NCI-H1092 treated with DMSO at 0.1 percent for 48 hours (cell line): ENCODE measurements at regions not wholly inside any gene's neighbourhood (a gene's known extent, or its start where the extent isn't known, plus 50 kb on each side); places are given as distances from the start of the nearest gene placed in this dataset.

ENCODE experiments used
- DNase-seq: peaks from one replicate; lab custom pipeline; 2025; lab: John Stamatoyannopoulos, UW

DNA sequence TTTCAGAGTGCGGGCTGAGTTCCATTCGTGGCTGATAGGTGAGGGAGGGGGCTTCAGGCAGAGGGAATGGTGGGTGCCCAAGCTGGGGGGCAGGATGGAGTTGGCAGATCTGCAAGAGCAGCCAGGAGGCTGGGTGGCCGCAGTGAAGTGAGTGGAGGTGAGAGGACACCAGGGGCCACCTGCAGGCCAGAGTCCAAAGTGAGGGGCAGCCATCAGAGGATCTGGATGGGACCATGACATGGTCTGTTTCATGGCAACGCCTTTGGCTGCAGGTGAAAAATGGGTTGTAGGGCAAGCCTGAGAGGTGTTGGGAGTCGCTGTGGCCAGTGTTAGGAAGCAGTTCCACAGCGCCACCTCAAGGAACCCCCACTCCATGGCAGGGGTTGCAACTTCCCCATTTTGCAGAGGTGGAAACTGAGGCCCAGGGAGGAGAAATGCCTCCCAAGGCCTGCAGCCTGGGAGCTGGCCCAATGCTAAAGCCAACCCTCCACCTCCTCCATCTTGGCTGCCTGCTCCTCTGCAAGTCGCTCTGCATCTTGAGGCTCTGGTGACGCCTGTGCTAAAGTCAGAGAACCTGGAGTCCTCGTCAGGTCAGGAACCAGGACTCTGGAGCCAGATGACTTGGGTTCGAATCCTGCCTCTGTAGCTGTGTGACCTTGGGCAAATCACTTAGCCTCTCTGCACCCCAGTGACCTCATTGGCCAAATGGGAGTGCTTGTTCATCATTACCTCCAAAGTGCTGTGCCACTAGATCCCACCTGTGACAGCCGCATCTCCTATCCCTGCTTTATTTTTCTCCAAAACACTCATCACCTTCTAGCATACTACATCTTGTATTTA, 153.8 kb downstream of the CEBPB start:
- no peak for DNase-seq

DNA sequence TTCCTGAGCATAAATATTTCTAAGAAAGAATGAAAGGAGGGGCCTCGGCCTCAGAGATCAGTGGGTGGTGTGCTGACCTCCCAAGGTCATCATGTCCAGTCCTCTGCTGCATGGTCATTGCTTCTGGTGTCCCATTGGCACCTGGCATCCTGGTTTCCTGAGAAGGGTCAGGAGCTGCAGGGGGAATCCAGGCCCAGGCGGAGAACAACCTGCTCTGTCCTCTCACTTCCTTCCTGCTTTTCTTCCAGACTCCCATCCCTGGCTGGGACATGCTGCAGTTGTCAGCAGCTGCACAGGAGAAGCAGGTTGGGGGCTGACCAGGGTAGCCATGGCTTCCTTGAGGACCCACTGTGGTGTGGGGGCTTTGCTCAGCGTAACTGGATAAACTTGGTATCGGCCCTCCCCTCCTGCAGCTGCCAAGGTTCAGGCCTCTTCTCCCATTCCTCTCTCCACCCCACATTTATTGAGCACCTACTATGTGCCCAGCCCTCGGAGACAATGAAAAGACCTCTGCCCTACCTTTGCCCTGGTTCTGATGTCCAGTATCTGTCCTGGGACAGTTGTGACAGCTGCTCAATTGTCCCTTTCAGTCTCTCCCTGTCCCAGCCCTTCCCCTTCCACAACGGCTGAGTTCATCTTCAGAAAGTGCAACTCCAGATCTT, 155.2 kb downstream of the CEBPB start:
- DNase-seq: no peak

- DNase-seq: peak; percentile 82
Measured at GRCh38 chr20:50346374-50347283, 156.0 kb downstream of the CEBPB start.

DNA sequence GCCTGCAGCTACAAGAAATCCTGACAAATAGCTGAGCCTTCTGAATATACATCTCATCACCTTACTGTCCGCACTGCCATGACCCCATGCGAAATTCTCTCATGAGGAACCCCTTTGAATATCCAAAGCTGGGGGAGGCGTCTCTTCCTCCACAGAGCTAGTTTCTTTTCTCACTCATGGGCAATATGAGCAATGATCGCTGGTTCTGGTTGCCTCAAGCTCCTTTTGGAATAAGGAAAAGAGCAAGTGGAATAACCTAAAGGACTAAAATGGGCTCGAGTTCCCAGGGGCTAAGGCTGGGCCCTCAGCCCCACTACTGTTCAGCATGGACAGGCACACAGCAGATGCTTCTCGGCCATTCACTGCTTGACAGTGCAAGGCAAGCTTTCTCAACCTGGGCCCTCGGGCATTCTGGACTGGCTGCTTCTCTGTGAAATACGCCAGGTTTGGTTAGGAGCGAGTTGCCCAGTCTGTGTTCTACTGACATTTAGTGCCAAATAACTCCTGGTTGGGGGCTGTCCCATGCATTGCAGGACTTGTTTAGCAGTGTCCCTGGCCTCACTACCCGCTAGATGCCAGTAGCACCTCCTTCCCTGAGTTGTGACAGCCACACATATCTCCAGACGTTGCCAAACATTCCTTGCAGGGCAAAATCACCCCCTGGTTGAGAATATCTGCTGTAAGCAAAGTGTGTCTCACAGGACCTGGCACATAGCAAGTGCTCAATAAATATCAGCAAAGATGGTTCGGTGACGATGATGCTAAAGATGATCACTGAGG, 156.8 kb downstream of the CEBPB start:
- no peak for DNase-seq

- no peak for DNase-seq
Measured at GRCh38 chr20:50348096-50348495, 157.5 kb downstream of the CEBPB start.

- no peak for DNase-seq
Measured at GRCh38 chr20:50350510-50351249, 159.5 kb upstream of the PTPN1 start.

DNA sequence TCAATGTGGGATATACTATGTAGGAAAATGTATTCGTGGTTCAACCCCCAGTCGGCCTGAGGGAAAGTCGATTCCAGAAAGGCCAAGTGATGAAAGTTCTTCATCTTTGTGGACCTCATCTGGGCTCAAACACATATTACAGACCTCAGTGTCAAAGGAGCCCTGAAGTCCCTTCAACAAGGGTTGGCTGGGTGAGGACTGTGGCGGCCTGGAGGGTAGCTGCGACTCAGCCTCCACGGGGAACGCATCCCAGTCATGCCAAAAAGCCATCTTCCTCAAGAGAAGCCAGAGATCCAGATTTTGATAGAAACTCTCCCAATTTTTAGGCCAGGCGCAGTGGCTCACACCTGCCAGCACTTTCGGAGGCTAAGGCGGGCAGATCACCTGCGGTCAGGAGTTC, 158.6 kb upstream of the PTPN1 start:
- DNase-seq: no peak

DNA sequence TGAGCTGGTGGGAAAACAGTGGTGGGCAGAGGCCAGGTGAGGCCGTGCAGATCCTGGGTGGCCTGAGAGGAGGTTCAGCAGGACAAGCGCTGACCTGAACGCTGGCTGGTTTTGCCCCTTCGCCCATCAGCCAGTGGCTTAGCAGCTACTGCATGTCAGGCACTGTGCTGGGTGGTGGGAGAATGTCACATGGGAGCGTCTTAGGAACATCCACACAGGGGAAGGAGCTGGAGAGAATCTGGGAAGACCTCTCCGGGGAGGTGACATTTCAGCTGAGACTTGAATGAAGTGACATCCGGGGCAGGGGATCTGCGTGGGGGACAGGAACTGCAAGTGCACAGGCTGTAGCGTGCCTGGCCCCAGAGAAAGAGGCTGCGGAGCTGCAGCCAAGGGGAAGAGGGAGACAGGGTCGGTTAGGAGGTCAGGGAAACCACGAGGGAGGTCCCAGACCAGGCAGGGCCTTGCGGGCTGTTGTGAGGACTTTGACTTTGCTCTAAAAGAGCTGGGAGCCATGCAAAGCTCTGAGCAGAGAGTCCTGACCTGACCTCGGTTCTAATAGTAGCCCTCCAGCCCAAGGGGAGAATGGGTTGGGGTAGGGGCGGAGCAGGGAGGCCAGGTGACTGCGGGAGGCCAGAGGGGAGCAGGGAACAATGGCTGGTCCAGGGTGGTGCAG, 156.8 kb upstream of the PTPN1 start:
- no peak for DNase-seq

GRCh38 chr20:50354721-50355589, 155.2 kb upstream of the PTPN1 start:
- no peak for DNase-seq

DNA sequence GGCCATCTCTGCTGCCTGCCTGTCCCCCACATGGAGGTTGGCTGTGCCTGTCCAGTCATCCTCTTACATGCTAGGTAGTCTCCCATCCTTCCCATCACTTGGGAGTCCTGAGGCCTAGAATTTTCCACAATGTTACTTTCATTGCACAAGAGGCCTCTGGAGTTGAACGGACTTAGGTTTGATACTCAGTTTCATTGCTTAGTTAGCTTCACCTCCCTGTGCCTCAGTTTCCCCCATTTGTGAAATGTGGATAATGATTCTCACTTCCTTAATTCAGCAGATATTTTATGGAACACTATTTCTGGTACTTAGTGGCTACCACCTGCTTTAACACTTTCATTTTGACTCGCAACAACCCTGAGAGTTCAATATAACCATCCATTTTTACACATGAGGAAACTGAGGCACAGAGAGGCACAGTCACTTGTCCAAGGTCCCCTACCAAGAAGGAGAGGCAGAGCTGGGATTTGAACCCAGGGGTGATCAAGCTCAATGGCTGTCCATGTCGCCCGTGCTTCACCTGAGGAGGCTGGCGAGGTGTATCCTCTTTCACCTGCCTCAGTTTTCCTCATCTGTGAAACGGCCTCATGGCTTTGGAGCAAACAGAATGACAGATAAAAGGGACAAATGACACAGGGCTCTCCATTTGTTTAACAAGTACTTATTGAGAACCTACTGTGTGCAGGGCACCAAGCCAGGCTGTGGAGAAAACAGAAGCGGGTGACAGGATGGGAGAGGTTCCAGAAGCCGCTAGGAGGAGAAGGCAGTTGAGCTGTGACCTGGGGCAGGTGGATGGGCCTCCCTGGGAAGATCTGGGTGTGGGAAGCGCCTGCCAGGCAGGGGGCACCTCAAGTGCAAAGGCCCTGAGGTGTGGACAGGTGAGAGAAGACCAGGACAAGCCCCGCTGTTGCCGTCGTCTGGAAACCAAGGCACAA, 154.3 kb upstream of the PTPN1 start:
- no peak for DNase-seq

- DNase-seq: no peak
Measured at GRCh38 chr20:50356525-50356885, 153.7 kb upstream of the PTPN1 start.

GRCh38 chr20:50356962-50357782, 153.0 kb upstream of the PTPN1 start:
- no peak for DNase-seq

DNA sequence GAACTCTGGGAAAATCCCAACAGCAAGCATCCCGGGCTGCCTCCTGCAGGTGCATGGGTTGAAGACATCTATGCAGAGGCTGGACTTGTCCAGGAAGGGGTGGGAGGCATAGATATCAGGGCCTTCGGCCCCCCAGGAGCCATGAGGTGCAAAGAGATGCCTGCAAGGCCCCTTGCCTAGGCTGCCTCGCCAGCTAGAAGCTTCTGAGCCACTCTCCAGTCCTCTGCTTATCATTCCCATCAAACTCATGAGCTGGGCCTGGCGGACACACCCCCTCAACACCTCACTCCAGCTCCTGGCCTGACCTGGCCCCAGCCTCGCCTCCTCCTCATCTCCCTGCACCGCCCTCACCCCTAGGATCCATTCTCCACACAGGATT, 152.4 kb upstream of the PTPN1 start:
- DNase-seq: no peak

DNA sequence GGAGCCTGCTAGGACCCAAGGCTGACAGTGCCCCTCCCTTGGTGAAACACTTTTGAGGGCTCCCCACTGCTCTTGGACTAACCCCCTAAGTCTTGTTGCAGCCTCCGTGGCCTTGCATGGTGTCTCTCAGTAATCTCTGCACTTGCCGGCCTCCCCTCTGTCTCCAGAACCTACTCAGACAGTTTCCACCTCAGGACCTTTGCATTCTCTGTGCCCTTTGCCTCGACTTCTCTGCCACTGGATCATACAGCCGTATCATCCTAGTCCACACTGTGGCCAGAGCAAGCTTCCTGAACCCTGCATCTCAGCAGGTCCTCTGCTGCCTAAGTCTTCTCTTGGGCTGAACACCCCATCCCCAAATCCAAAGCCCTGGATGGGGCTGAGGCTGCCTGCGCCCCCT, 152.0 kb upstream of the PTPN1 start:
- DNase-seq: no peak

- no peak for DNase-seq
Measured at GRCh38 chr20:50358971-50359370, 151.2 kb upstream of the PTPN1 start.

GRCh38 chr20:50359607-50360217, 150.5 kb upstream of the PTPN1 start:
- DNase-seq: no peak

GRCh38 chr20:50360218-50360672, 149.9 kb upstream of the PTPN1 start:
- DNase-seq: no peak
